Mucosa of rectum (tissue), 2 donors: ENCODE measurements at regions not wholly inside any gene's neighbourhood (a gene's known extent, or its start where the extent isn't known, plus 50 kb on each side); places are given as distances from the start of the nearest gene placed in this dataset.
"Not testable (repeated sequence)": the region's sequence is repeated elsewhere in the genome, so short reads cannot be mapped to it uniquely, and the experiment has no call there.

ENCODE experiments used
- H3K27ac ChIP-seq, 2 donors: one replicate each; pipeline ENCODE4 v1.7.0; 2013; ENCODE audit warnings: inconsistent platforms in 2 of 2, low read depth in 2 of 2, low read length in 2 of 2
- H3K27me3 ChIP-seq, 2 donors: one replicate each; pipeline ENCODE4 v1.7.0; 2013; ENCODE audit warnings: low read length in 2 of 2; ENCODE audit not compliant: control insufficient read depth in 2 of 2, insufficient read depth in 2 of 2
- H3K36me3 ChIP-seq, 2 donors: one replicate each; pipeline ENCODE4 v1.7.0; 2013; ENCODE audit warnings: low read length in 2 of 2; ENCODE audit not compliant: control insufficient read depth in 2 of 2, insufficient read depth in 2 of 2
- H3K4me1 ChIP-seq, 2 donors: one replicate each; pipeline ENCODE4 v1.7.0; 2013; ENCODE audit warnings: low read length in 2 of 2, mild to moderate bottlenecking in 1 of 2; ENCODE audit not compliant: control insufficient read depth in 2 of 2, insufficient read depth in 2 of 2
- H3K4me3 ChIP-seq, 2 donors: one replicate each; pipeline ENCODE4 v1.7.0; 2013; ENCODE audit warnings: low read length in 2 of 2
- H3K9ac ChIP-seq, 2 donors: one replicate each; pipeline ENCODE4 v1.7.0; 2013; ENCODE audit warnings: low read length in 2 of 2, low read depth in 1 of 2, mild to moderate bottlenecking in 1 of 2
- H3K9me3 ChIP-seq, 2 donors: one replicate each; pipeline ENCODE4 v1.7.0; 2013; ENCODE audit warnings: low read length in 2 of 2; ENCODE audit not compliant: control insufficient read depth in 2 of 2
- donor health status: healthy.
- donor health status: Normal muscosa, but diverticular disease.

GRCh38 chr14:21804981-21805380 lies 131.4 kb upstream of the OR4E1 start:
- no peaks in the 10 kb centered on the region for H3K27me3 ChIP-seq
- H3K27ac ChIP-seq = no peak overlapping the region
- no peaks in the 10 kb centered on the region for H3K36me3 ChIP-seq
- no peaks in the 10 kb centered on the region for H3K9me3 ChIP-seq
- H3K4me1 ChIP-seq = no peaks in the 10 kb centered on the region
- no peak overlapping the region for H3K4me3 ChIP-seq
- no peak overlapping the region for H3K9ac ChIP-seq

- H3K9ac ChIP-seq = no peak overlapping the region
- no peaks in the 10 kb centered on the region for H3K36me3 ChIP-seq
- no peak overlapping the region for H3K27ac ChIP-seq
- H3K9me3 ChIP-seq = no peaks in the 10 kb centered on the region
- H3K4me1 ChIP-seq = no peaks in the 10 kb centered on the region
- no peaks in the 10 kb centered on the region for H3K27me3 ChIP-seq
- H3K4me3 ChIP-seq = no peak overlapping the region
Measured at GRCh38 chr14:21802441-21802840, 128.8 kb upstream of the OR4E1 start.

- Histone ChIP-seq H3K36me3 (no peaks in the 10 kb centered on the region), H3K4me3 (no peak overlapping the region), H3K9ac (no peak overlapping the region), H3K27me3 (no peaks in the 10 kb centered on the region), H3K9me3 (no peaks in the 10 kb centered on the region), H3K27ac (no peak overlapping the region), H3K4me1 (no peaks in the 10 kb centered on the region)
Measured at GRCh38 chr14:21796916-21797315, 123.3 kb upstream of the OR4E1 start.

- Histone ChIP-seq H3K9ac (no peak overlapping the region), H3K27me3 (no peaks in the 10 kb centered on the region)
Measured at GRCh38 chr14:21795456-21795855, 121.8 kb upstream of the OR4E1 start.

GRCh38 chr14:21791749-21792148 lies 118.1 kb upstream of the OR4E1 start:
- Histone ChIP-seq H3K27me3 (no peaks in the 10 kb centered on the region), H3K4me1 (no peaks in the 10 kb centered on the region), H3K27ac (no peak overlapping the region), H3K4me3 (no peak overlapping the region), H3K9me3 (no peaks in the 10 kb centered on the region), H3K9ac (no peak overlapping the region), H3K36me3 (no peaks in the 10 kb centered on the region)

More at GRCh38 chr14:21795456-21795855, 121.8 kb upstream of the OR4E1 start:
- no peak overlapping the region for H3K27ac ChIP-seq
- H3K4me3 ChIP-seq = no peak overlapping the region
- no peaks in the 10 kb centered on the region for H3K9me3 ChIP-seq
- no peaks in the 10 kb centered on the region for H3K36me3 ChIP-seq
- no peaks in the 10 kb centered on the region for H3K4me1 ChIP-seq

GRCh38 chr14:21788687-21789086 lies 115.1 kb upstream of the OR4E1 start:
- not testable (repeated sequence) for H3K9me3 ChIP-seq, H3K4me1 ChIP-seq, H3K27ac ChIP-seq, H3K27me3 ChIP-seq, H3K4me3 ChIP-seq, H3K9ac ChIP-seq, H3K36me3 ChIP-seq

- H3K4me1 ChIP-seq, H3K4me3 ChIP-seq, H3K27me3 ChIP-seq, H3K9me3 ChIP-seq, H3K27ac ChIP-seq, H3K9ac ChIP-seq, H3K36me3 ChIP-seq: not testable (repeated sequence)
Measured at GRCh38 chr14:21787242-21787641, 113.6 kb upstream of the OR4E1 start.

GRCh38 chr14:21781543-21781942 lies 107.9 kb upstream of the OR4E1 start:
- Histone ChIP-seq H3K27me3 (no peaks in the 10 kb centered on the region), H3K9ac (no peak overlapping the region), H3K27ac (no peak overlapping the region), H3K4me3 (no peak overlapping the region), H3K36me3 (no peaks in the 10 kb centered on the region), H3K9me3 (no peaks in the 10 kb centered on the region), H3K4me1 (no peaks in the 10 kb centered on the region)

- Histone ChIP-seq H3K36me3 (no peaks in the 10 kb centered on the region), H3K4me1 (no peaks in the 10 kb centered on the region), H3K27me3 (peaks cover 0 to 3% of the 10 kb centered on the region in 2 donors), H3K4me3 (no peak overlapping the region), H3K9me3 (no peaks in the 10 kb centered on the region), H3K9ac (no peak overlapping the region), H3K27ac (no peak overlapping the region)
Measured at GRCh38 chr14:21780429-21781084, 106.9 kb upstream of the OR4E1 start.

- H3K4me1 ChIP-seq = no peaks in the 10 kb centered on the region
- peaks cover 3 to 5% of the 10 kb centered on the region in 2 donors for H3K27me3 ChIP-seq
- H3K9ac ChIP-seq = no peak overlapping the region
- no peaks in the 10 kb centered on the region for H3K9me3 ChIP-seq
- H3K4me3 ChIP-seq = no peak overlapping the region
- no peaks in the 10 kb centered on the region for H3K36me3 ChIP-seq
- no peak overlapping the region for H3K27ac ChIP-seq
Measured at GRCh38 chr14:21771671-21772070, 98.1 kb upstream of the OR4E1 start.

GRCh38 chr14:21768875-21769257 lies 95.2 kb upstream of the OR4E1 start:
- Histone ChIP-seq H3K27ac (no peak overlapping the region), H3K4me3 (no peak overlapping the region), H3K36me3 (no peaks in the 10 kb centered on the region), H3K9ac (no peak overlapping the region), H3K27me3 (peaks cover 0 to 5% of the 10 kb centered on the region in 2 donors), H3K9me3 (no peaks in the 10 kb centered on the region), H3K4me1 (no peaks in the 10 kb centered on the region)
